ENCODE measurements at regions not wholly inside any gene's neighbourhood (a gene's known extent, or its start where the extent isn't known, plus 50 kb on each side); places are given as distances from the start of the nearest gene placed in this dataset.

- no peak for DNase-seq (ENCODE audit: low spot score)
- Histone ChIP-seq H3K27ac (no peak overlapping the region), H3K4me3 (no peak overlapping the region)
- TF ChIP-seq CTCF (IDR thresholded peaks at IDR 0.05): no peak
Observed at GRCh38 chr6:91730710-91731109, 1143.8 kb upstream of the MAP3K7 start.

- no peak for DNase-seq (ENCODE audit: low spot score)
- TF ChIP-seq CTCF (IDR thresholded peaks at IDR 0.05): no peak
- H3K27ac ChIP-seq: no peak overlapping the region
Observed at GRCh38 chr6:91720324-91720723, 1133.5 kb upstream of the MAP3K7 start.

GRCh38 chr6:91719414-91719813 is 1132.5 kb upstream of the MAP3K7 start:
- TF ChIP-seq CTCF (IDR thresholded peaks at IDR 0.05): no peak

More at GRCh38 chr6:91720324-91720723, 1133.5 kb upstream of the MAP3K7 start:
- no peak overlapping the region for H3K4me3 ChIP-seq

GRCh38 chr6:91718198-91718597 is 1131.3 kb upstream of the MAP3K7 start:
- no peak overlapping the region for H3K4me3 ChIP-seq
- no peak for DNase-seq (ENCODE audit: low spot score)
- no peak for TF ChIP-seq CTCF (IDR thresholded peaks at IDR 0.05)
- H3K27ac ChIP-seq: no peak overlapping the region

More at GRCh38 chr6:91719414-91719813, 1132.5 kb upstream of the MAP3K7 start:
- no peak overlapping the region for H3K27ac ChIP-seq
- DNase-seq (ENCODE audit: low spot score): no peak
- no peak overlapping the region for H3K4me3 ChIP-seq

- no peak for TF ChIP-seq CTCF (IDR thresholded peaks at IDR 0.05)
- Histone ChIP-seq H3K4me3 (no peak overlapping the region), H3K27ac (no peak overlapping the region)
- DNase-seq (ENCODE audit: low spot score): no peak
Observed at GRCh38 chr6:91717094-91717493, 1130.2 kb upstream of the MAP3K7 start.

- no peak for TF ChIP-seq CTCF (IDR thresholded peaks at IDR 0.05)
- no peak for DNase-seq (ENCODE audit: low spot score)
- Histone ChIP-seq H3K27ac (no peak overlapping the region), H3K4me3 (no peak overlapping the region)
Observed at GRCh38 chr6:91716361-91716760, 1129.5 kb upstream of the MAP3K7 start.

GRCh38 chr6:91715171-91715805 is 1128.4 kb upstream of the MAP3K7 start:
- TF ChIP-seq CTCF (IDR thresholded peaks at IDR 0.05): no peak
- Histone ChIP-seq H3K27ac (no peak overlapping the region), H3K4me3 (no peak overlapping the region)
- no peak for DNase-seq (ENCODE audit: low spot score)
